WERI-Rb-1 (cell line): ENCODE measurements at regions not wholly inside any gene's neighbourhood (a gene's known extent, or its start where the extent isn't known, plus 50 kb on each side); places are given as distances from the start of the nearest gene placed in this dataset.

ENCODE experiments used
- DNase-seq: peaks from one replicate; pipeline ENCODE4 v3.0.0-alpha.2; 2020
- H3K27ac ChIP-seq: fragments of 250-450 bp; sonication (Bioruptor Pico); 2 replicates; pipeline ENCODE4 v1.5.1; 2020; ENCODE audit warnings: mild to moderate bottlenecking, moderate library complexity
- H3K27me3 ChIP-seq: fragments of 250-450 bp; sonication (Bioruptor Pico); 2 replicates; pipeline ENCODE4 v1.5.1; 2021; ENCODE audit warnings: mild to moderate bottlenecking, low read depth, moderate library complexity; ENCODE audit not compliant: insufficient read depth, severe bottlenecking
- H3K36me3 ChIP-seq: fragments of 250-450 bp; sonication (Bioruptor Pico); 2 replicates; pipeline ENCODE4 v1.5.1; 2020; ENCODE audit warnings: mild to moderate bottlenecking, moderate library complexity
- H3K4me3 ChIP-seq: 2 replicates; pipeline ENCODE4 v1.5.1; 2011; ENCODE audit warnings: low read depth, mild to moderate bottlenecking, control low read depth, low read length
- H3K9me3 ChIP-seq: fragments of 250-450 bp; sonication (Bioruptor Pico); 2 replicates; pipeline ENCODE4 v1.5.1; 2021; ENCODE audit warnings: mild to moderate bottlenecking, moderate library complexity; ENCODE audit not compliant: severe bottlenecking
- CTCF ChIP-seq: IDR thresholded peaks from 2 replicates; pipeline ENCODE4 v1.5.1; 2011; ENCODE audit warnings: low read depth, mild to moderate bottlenecking, control low read depth, inconsistent platforms, low read length

- DNase-seq: no peak
- H3K27me3 ChIP-seq: no peaks in the 10 kb centered on the region
- no peaks in the 10 kb centered on the region for H3K9me3 ChIP-seq
- no peaks in the 10 kb centered on the region for H3K36me3 ChIP-seq
- no peak overlapping the region for H3K27ac ChIP-seq
- TF ChIP-seq CTCF: no peak
- no peak overlapping the region for H3K4me3 ChIP-seq
These were observed 118.9 kb downstream of the SUDS3 start for GRCh38 chr12:118495296-118495695.

- Histone ChIP-seq H3K27me3 (no peaks in the 10 kb centered on the region), H3K9me3 (no peaks in the 10 kb centered on the region), H3K4me3 (no peak overlapping the region), H3K27ac (no peak overlapping the region), H3K36me3 (no peaks in the 10 kb centered on the region)
- TF ChIP-seq CTCF: no peak
- DNase-seq: no peak
These were observed 121.8 kb downstream of the SUDS3 start for GRCh38 chr12:118498171-118498570.

GRCh38 chr12:118500299-118500698, 123.9 kb downstream of the SUDS3 start:
- no peaks in the 10 kb centered on the region for H3K9me3 ChIP-seq
- DNase-seq: no peak
- H3K36me3 ChIP-seq: no peaks in the 10 kb centered on the region
- no peaks in the 10 kb centered on the region for H3K27me3 ChIP-seq
- H3K27ac ChIP-seq: no peak overlapping the region
- no peak overlapping the region for H3K4me3 ChIP-seq
- TF ChIP-seq CTCF: no peak

GRCh38 chr12:118501489-118501888, 125.1 kb downstream of the SUDS3 start:
- Histone ChIP-seq H3K27me3 (no peaks in the 10 kb centered on the region), H3K9me3 (no peaks in the 10 kb centered on the region), H3K36me3 (no peaks in the 10 kb centered on the region), H3K4me3 (no peak overlapping the region), H3K27ac (no peak overlapping the region)
- no peak for TF ChIP-seq CTCF
- no peak for DNase-seq

- Histone ChIP-seq H3K27me3 (no peaks in the 10 kb centered on the region), H3K4me3 (no peak overlapping the region), H3K36me3 (no peaks in the 10 kb centered on the region), H3K9me3 (no peaks in the 10 kb centered on the region), H3K27ac (no peak overlapping the region)
- DNase-seq: no peak
- TF ChIP-seq CTCF: no peak
These were observed 127.1 kb downstream of the SUDS3 start for GRCh38 chr12:118503476-118503875.

GRCh38 chr12:118512669-118513068, 136.3 kb downstream of the SUDS3 start:
- no peak overlapping the region for H3K27ac ChIP-seq
- no peak for DNase-seq
- H3K36me3 ChIP-seq: no peaks in the 10 kb centered on the region
- no peaks in the 10 kb centered on the region for H3K9me3 ChIP-seq
- H3K27me3 ChIP-seq: no peaks in the 10 kb centered on the region
- TF ChIP-seq CTCF: no peak
- no peak overlapping the region for H3K4me3 ChIP-seq
